Adrenal gland (tissue), 9 donors: ENCODE measurements at regions not wholly inside any gene's neighbourhood (a gene's known extent, or its start where the extent isn't known, plus 50 kb on each side); places are given as distances from the start of the nearest gene placed in this dataset.

ENCODE experiments used
- DNase-seq, 7 donors: peaks; one replicate each; pipeline ENCODE4 v3.0.0-alpha.2; 2019 to 2020
- H3K27ac ChIP-seq, 5 donors: fragments of 200-600 bp; sonication (generic) in 4 of 5; 1 replicate in 3 of 5; 2 replicates in 2 of 5; pipeline versions ENCODE4 v1.5.1 to v1.8.0; 2016 to 2020; ENCODE audit warnings: mild to moderate bottlenecking in 1 of 5
- H3K27me3 ChIP-seq: fragments of 200-600 bp; 2 replicates; pipeline ENCODE4 v1.8.0; 2021
- H3K36me3 ChIP-seq, 2 donors: fragments of 200-600 bp; replicated peaks in 1 of 2; 1 replicate in 1 of 2; 2 replicates in 1 of 2; pipeline versions ENCODE4 v1.5.1 to v1.8.0; 2018 to 2022
- H3K4me1 ChIP-seq, 2 donors: fragments of 200-600 bp; replicated peaks in 1 of 2; 1 replicate in 1 of 2; 2 replicates in 1 of 2; pipeline versions ENCODE4 v1.5.1 to v1.8.0; 2018 to 2021
- H3K4me3 ChIP-seq, 4 donors: fragments of 200-600 bp; sonication (generic) in 3 of 4; one replicate each; pipeline ENCODE4 v1.5.1; 2016 to 2018
- H3K9me3 ChIP-seq, 3 donors: fragments of 200-600 bp; sonication (generic) in 1 of 3; replicated peaks in 1 of 3; 1 replicate in 2 of 3; 2 replicates in 1 of 3; pipeline versions ENCODE4 v1.5.1 to v1.8.0; 2016 to 2021
- CTCF ChIP-seq, 6 experiments: fragments of 450-650 bp in 4 of 6; fragments of 200-600 bp in 2 of 6; sonication (generic) in 1 of 6; IDR thresholded peaks; 1 replicate in 5 of 6; 2 replicates in 1 of 6; pipeline versions ENCODE4 v1.5.1 to v1.8.0; 2016 to 2021; ENCODE audit warnings: antibody characterized with exemption in 6 of 6, mild to moderate bottlenecking in 2 of 6, moderate library complexity in 1 of 6
- POLR2A ChIP-seq, 2 donors: fragments of 450-650 bp; IDR thresholded peaks; one replicate each; pipeline ENCODE4 v1.6.1; 2017; ENCODE audit warnings: antibody characterized with exemption in 2 of 2, mild to moderate bottlenecking in 2 of 2, moderate library complexity in 1 of 2
- WGBS, 4 donors: extraction: QIAGEN DNeasy Blood & Tissue Kit in 2 of 4; methylation state at CpG; one replicate each; pipeline versions ENCODE4 v1.1.5 to v1.1.7; 2013 to 2017; 5-methylcytosine and 5-hydroxymethylcytosine counted together
- intact Hi-C, 2 donors: fragments of 100-400 bp; cut with DNase I; formaldehyde crosslinking; loops; one replicate each; pipeline versions ENCODE4 v1.14.1 to v1.15.0; 2022 to 2023
- donor health status: healthy with polysubstance abuse.
- donor health status: Bipolar disorder and iron deficiency.
- donor health status: DM: yes; HTN: yes; CAD: no.
- donor health status: DM: no; HTN: no; CAD: no.
- donor health status: DM: no; HTN: no; CAD: no.

GRCh38 chr5:103409013-103409670, 150.6 kb downstream of the MACIR start:
- no peaks in the 10 kb centered on the region for H3K4me1 ChIP-seq
- H3K27ac ChIP-seq, result no peak overlapping the region
- no peaks in the 10 kb centered on the region for H3K36me3 ChIP-seq
- no peaks in the 10 kb centered on the region for H3K9me3 ChIP-seq
- intact Hi-C loops, result no loop called here
- H3K27me3 ChIP-seq, result no peaks in the 10 kb centered on the region
- TF ChIP-seq CTCF (IDR thresholded peaks at IDR 0.05) (no peak), POLR2A (IDR thresholded peaks at IDR 0.05) (no peak)
- DNase-seq, result no peak
- H3K4me3 ChIP-seq, result no peak overlapping the region

GRCh38 chr5:103408408-103408807, 149.8 kb downstream of the MACIR start:
- no peak overlapping the region for H3K27ac ChIP-seq
- H3K4me3 ChIP-seq, result no peak overlapping the region
- no peaks in the 10 kb centered on the region for H3K27me3 ChIP-seq
- H3K9me3 ChIP-seq, result no peaks in the 10 kb centered on the region
- intact Hi-C loops, result no loop called here
- H3K36me3 ChIP-seq, result no peaks in the 10 kb centered on the region
- H3K4me1 ChIP-seq, result no peaks in the 10 kb centered on the region
- TF ChIP-seq CTCF (IDR thresholded peaks at IDR 0.05) (no peak), POLR2A (IDR thresholded peaks at IDR 0.05) (no peak)
- no peak for DNase-seq
- WGBS, 4 donors, result 54 to 75% (median 63%) methylated on average over 2 of the region's 2 CpGs

- intact Hi-C loops, result no loop called here
These were observed 148.8 kb downstream of the MACIR start for GRCh38 chr5:103407402-103407801.

GRCh38 chr5:103404483-103404882, 145.9 kb downstream of the MACIR start:
- no peak for DNase-seq
- H3K4me3 ChIP-seq, result no peak overlapping the region
- TF ChIP-seq CTCF (IDR thresholded peaks at IDR 0.05), result no peak
- TF ChIP-seq POLR2A (IDR thresholded peaks at IDR 0.05), result no peak
- no peak overlapping the region for H3K27ac ChIP-seq
- intact Hi-C loops, result no loop called here
- 62 to 79% (median 69%) methylated on average over 1 of the region's 1 CpG for WGBS, 4 donors
- H3K9me3 ChIP-seq, result no peaks in the 10 kb centered on the region
- no peaks in the 10 kb centered on the region for H3K27me3 ChIP-seq
- no peaks in the 10 kb centered on the region for H3K36me3 ChIP-seq
- H3K4me1 ChIP-seq, result no peaks in the 10 kb centered on the region

More at GRCh38 chr5:103407402-103407801, 148.8 kb downstream of the MACIR start:
- no peak overlapping the region for H3K4me3 ChIP-seq
- no peaks in the 10 kb centered on the region for H3K4me1 ChIP-seq
- H3K27me3 ChIP-seq, result no peaks in the 10 kb centered on the region
- H3K9me3 ChIP-seq, result no peaks in the 10 kb centered on the region
- no peak overlapping the region for H3K27ac ChIP-seq
- H3K36me3 ChIP-seq, result no peaks in the 10 kb centered on the region
- no peak for DNase-seq
- TF ChIP-seq POLR2A (IDR thresholded peaks at IDR 0.05) (no peak), CTCF (IDR thresholded peaks at IDR 0.05) (no peak)
- 74 to 84% (median 80%) methylated on average over 2 of the region's 2 CpGs for WGBS, 4 donors
